ENCODE measurements at regions not wholly inside any gene's neighbourhood (a gene's known extent, or its start where the extent isn't known, plus 50 kb on each side); places are given as distances from the start of the nearest gene placed in this dataset.

GRCh38 chr3:73255609-73256029 is 194.2 kb downstream of the EBLN2 start:
- Histone ChIP-seq H3K9me3 (no peaks in the 10 kb centered on the region), H3K4me1 (no peaks in the 10 kb centered on the region), H3K27ac (replicated peaks in 1 of 4) (no peak overlapping the region), H3K27me3 (no peaks in the 10 kb centered on the region), H3K36me3 (no peaks in the 10 kb centered on the region), H3K4me3 (no peak overlapping the region)
- intact Hi-C loops (cut with DNase I), result no loop called here
- 58% methylated on average over 5 of the region's 5 CpGs for WGBS
- TF ChIP-seq CTCF (IDR thresholded peaks at IDR 0.05) (no peak), POLR2A (IDR thresholded peaks at IDR 0.05; ENCODE audit: low read depth) (no peak), POLR2AphosphoS5 (IDR thresholded peaks at IDR 0.05) (no peak), EP300 (IDR thresholded peaks at IDR 0.05) (no peak)
- no peak for DNase-seq (ENCODE audit: extremely low spot score)

GRCh38 chr3:73257186-73257585 is 195.7 kb downstream of the EBLN2 start:
- Histone ChIP-seq H3K27me3 (no peaks in the 10 kb centered on the region), H3K9me3 (no peaks in the 10 kb centered on the region), H3K4me1 (no peaks in the 10 kb centered on the region), H3K27ac (replicated peaks in 1 of 4) (no peak overlapping the region), H3K4me3 (no peak overlapping the region), H3K36me3 (no peaks in the 10 kb centered on the region)
- no peak for DNase-seq (ENCODE audit: extremely low spot score)
- WGBS, result 83% methylated on average over 4 of the region's 4 CpGs
- intact Hi-C loops (cut with DNase I), result no loop called here
- TF ChIP-seq POLR2A (IDR thresholded peaks at IDR 0.05; ENCODE audit: low read depth) (no peak), CTCF (IDR thresholded peaks at IDR 0.05) (no peak)

GRCh38 chr3:73258057-73258456 is 196.6 kb downstream of the EBLN2 start:
- DNase-seq (ENCODE audit: extremely low spot score), result no peak
- Histone ChIP-seq H3K4me1 (no peaks in the 10 kb centered on the region), H3K27me3 (no peaks in the 10 kb centered on the region), H3K27ac (replicated peaks in 1 of 4) (no peak overlapping the region), H3K4me3 (no peak overlapping the region), H3K36me3 (no peaks in the 10 kb centered on the region), H3K9me3 (no peaks in the 10 kb centered on the region)
- TF ChIP-seq CTCF (IDR thresholded peaks at IDR 0.05), result no peak
- intact Hi-C loops (cut with DNase I), result no loop called here
- WGBS, result 82% methylated on average over 4 of the region's 4 CpGs

GRCh38 chr3:73259291-73259690 is 197.8 kb downstream of the EBLN2 start:
- 95% methylated on average over 2 of the region's 2 CpGs for WGBS

More at GRCh38 chr3:73259291-73259690, 197.8 kb downstream of the EBLN2 start:
- DNase-seq (ENCODE audit: extremely low spot score), result no peak
- no peaks in the 10 kb centered on the region for H3K27me3 ChIP-seq
- intact Hi-C loops (cut with DNase I), result no loop called here
- TF ChIP-seq POLR2A (IDR thresholded peaks at IDR 0.05; ENCODE audit: low read depth) (no peak), CTCF (IDR thresholded peaks at IDR 0.05) (no peak), POLR2AphosphoS5 (IDR thresholded peaks at IDR 0.05) (no peak), EP300 (IDR thresholded peaks at IDR 0.05) (no peak)
- H3K4me1 ChIP-seq, result no peaks in the 10 kb centered on the region
- no peaks in the 10 kb centered on the region for H3K36me3 ChIP-seq
- H3K4me3 ChIP-seq, result no peak overlapping the region
- no peaks in the 10 kb centered on the region for H3K9me3 ChIP-seq
- H3K27ac ChIP-seq (replicated peaks in 1 of 4), result no peak overlapping the region
